Upper lobe of right lung (tissue), 1 donor: ENCODE measurements at regions not wholly inside any gene's neighbourhood (a gene's known extent, or its start where the extent isn't known, plus 50 kb on each side); places are given as distances from the start of the nearest gene placed in this dataset.
A peak's percentile ranks its signal among the peaks of the same experiment; 100 is the strongest.

Experiments used
- ATAC-seq: fragments of 200-7000 bp; cut with Tn5 transposase; one replicate; pipeline ENCODE4 v1.9.1; 2020; ENCODE audit warnings: mild to moderate bottlenecking, moderate library complexity
- DNase-seq: peaks from one replicate; pipeline ENCODE4 v3.0.0-alpha.2; 2020
- H3K27ac ChIP-seq: fragments of 200-600 bp; one replicate; pipeline ENCODE4 v1.8.0; 2022
- H3K27me3 ChIP-seq: fragments of 200-600 bp; one replicate; pipeline ENCODE4 v1.8.0; 2022; ENCODE audit warnings: mild to moderate bottlenecking
- H3K36me3 ChIP-seq: fragments of 200-600 bp; one replicate; pipeline ENCODE4 v1.8.0; 2022
- H3K4me1 ChIP-seq: fragments of 200-600 bp; one replicate; pipeline ENCODE4 v1.8.0; 2022
- H3K4me3 ChIP-seq: fragments of 200-600 bp; one replicate; pipeline ENCODE4 v1.8.0; 2022; ENCODE audit warnings: mild to moderate bottlenecking
- H3K9me3 ChIP-seq: fragments of 200-600 bp; one replicate; pipeline ENCODE4 v1.8.0; 2022
- intact Hi-C: fragments of 100-400 bp; cut with DNase I; formaldehyde crosslinking; loops from one replicate; pipeline ENCODE4 v1.11.0; 2022
- TF ChIP-seq, protein P1 (sequence below): fragments of 200-600 bp; IDR thresholded peaks from one replicate; pipeline ENCODE4 v1.8.0; 2022; ENCODE audit warnings: antibody characterized with exemption
- donor health status: DM: no; HTN: yes; CAD: no; lungs with severe emphysema.

DNA sequence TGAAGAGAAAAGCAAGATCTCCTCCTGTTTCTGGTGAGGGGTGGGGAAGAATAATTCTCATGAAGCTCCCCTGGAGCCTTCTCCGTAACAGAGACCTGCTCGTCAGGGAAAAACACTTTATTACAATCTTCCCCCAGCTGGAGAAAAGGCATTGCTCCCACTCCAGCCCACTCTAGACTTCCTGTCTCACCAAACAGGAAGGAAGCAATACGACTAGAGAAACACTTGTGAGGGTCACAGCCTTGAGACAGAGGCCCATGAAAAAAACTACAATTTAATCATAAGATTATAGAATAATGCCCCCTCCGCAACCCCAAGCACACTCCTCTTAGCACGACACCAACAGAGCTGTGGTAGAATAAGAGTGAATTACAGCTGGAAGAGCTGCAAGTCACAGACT is 197.2 kb upstream of the S1PR3 start:
- intact Hi-C loops: no loop called here
- DNase-seq (no peak), ATAC-seq (no peak)
- no peak overlapping the region for H3K27ac ChIP-seq
- no peak overlapping the region for H3K4me3 ChIP-seq
- H3K36me3 ChIP-seq: no peaks in the 10 kb centered on the region
- TF ChIP-seq, protein P1, sequence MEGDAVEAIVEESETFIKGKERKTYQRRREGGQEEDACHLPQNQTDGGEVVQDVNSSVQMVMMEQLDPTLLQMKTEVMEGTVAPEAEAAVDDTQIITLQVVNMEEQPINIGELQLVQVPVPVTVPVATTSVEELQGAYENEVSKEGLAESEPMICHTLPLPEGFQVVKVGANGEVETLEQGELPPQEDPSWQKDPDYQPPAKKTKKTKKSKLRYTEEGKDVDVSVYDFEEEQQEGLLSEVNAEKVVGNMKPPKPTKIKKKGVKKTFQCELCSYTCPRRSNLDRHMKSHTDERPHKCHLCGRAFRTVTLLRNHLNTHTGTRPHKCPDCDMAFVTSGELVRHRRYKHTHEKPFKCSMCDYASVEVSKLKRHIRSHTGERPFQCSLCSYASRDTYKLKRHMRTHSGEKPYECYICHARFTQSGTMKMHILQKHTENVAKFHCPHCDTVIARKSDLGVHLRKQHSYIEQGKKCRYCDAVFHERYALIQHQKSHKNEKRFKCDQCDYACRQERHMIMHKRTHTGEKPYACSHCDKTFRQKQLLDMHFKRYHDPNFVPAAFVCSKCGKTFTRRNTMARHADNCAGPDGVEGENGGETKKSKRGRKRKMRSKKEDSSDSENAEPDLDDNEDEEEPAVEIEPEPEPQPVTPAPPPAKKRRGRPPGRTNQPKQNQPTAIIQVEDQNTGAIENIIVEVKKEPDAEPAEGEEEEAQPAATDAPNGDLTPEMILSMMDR: no peak
- no peaks in the 10 kb centered on the region for H3K9me3 ChIP-seq
- H3K4me1 ChIP-seq: no peaks in the 10 kb centered on the region
- no peaks in the 10 kb centered on the region for H3K27me3 ChIP-seq

GRCh38 chr9:88796947-88797346 is 194.3 kb upstream of the S1PR3 start:
- H3K4me1 ChIP-seq: no peaks in the 10 kb centered on the region
- no peak for ATAC-seq
- no peaks in the 10 kb centered on the region for H3K27me3 ChIP-seq
- intact Hi-C loops: no loop called here
- no peaks in the 10 kb centered on the region for H3K9me3 ChIP-seq
- TF ChIP-seq, protein P1: no peak
- DNase-seq: no peak
- H3K36me3 ChIP-seq: no peaks in the 10 kb centered on the region
- no peak overlapping the region for H3K4me3 ChIP-seq
- H3K27ac ChIP-seq: no peak overlapping the region

DNA sequence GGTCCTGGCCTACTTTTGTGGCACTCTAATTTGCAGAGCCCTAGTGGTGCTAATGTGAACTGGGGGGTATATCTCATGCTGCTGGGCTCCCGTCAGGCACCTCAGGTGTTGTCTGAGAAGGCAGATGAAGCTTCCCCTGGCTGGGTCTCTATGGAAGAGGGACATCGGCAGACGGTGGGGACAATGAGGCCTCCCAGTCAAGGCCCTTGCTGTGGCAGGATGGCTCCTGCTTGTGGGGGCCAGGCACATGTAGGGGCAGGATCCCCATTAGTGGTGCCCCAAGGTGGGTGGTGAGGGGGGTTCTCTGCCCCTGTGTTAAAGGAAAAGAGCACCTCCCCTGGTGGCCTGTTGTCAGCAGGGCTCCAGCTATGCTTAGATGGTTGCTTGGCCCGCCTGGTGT is 192.8 kb upstream of the S1PR3 start:
- Histone ChIP-seq H3K4me3 (no peak overlapping the region), H3K9me3 (no peaks in the 10 kb centered on the region), H3K36me3 (no peaks in the 10 kb centered on the region), H3K4me1 (no peaks in the 10 kb centered on the region), H3K27ac (no peak overlapping the region), H3K27me3 (no peaks in the 10 kb centered on the region)
- ATAC-seq (peak; percentile 38), DNase-seq (no peak)
- intact Hi-C loops: no loop called here
- TF ChIP-seq, protein P1: no peak

- TF ChIP-seq, protein P1: no peak
- H3K4me3 ChIP-seq: no peak overlapping the region
- H3K27ac ChIP-seq: no peak overlapping the region
- no peaks in the 10 kb centered on the region for H3K36me3 ChIP-seq
- H3K9me3 ChIP-seq: no peaks in the 10 kb centered on the region
- ATAC-seq (no peak), DNase-seq (no peak)
- H3K27me3 ChIP-seq: no peaks in the 10 kb centered on the region
- H3K4me1 ChIP-seq: no peaks in the 10 kb centered on the region
- intact Hi-C loops: no loop called here
Observed at GRCh38 chr9:88799541-88800328, 191.5 kb upstream of the S1PR3 start.

DNA sequence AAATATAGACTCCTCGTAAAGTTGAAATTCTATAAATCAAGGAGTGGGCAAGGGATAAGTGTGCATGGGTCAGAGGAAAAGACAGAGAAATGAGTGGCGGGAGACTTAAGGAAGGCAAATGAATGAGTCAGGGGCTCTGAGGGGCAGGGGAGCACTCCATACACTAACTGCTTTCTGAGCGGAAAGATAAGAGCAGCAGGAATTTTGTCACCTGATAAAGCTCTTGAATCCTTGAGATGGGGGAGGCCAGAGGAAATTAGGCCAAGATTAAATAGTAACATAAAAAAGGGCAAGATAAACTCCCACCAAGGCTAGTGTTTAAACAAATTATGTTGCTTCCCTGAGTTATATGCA is 191.0 kb upstream of the S1PR3 start:
- ATAC-seq: no peak
- intact Hi-C loops: no loop called here
- H3K4me3 ChIP-seq: no peak overlapping the region
- no peaks in the 10 kb centered on the region for H3K9me3 ChIP-seq
- no peak overlapping the region for H3K27ac ChIP-seq
- DNase-seq: no peak
- TF ChIP-seq, protein P1: no peak
- H3K27me3 ChIP-seq: no peaks in the 10 kb centered on the region
- H3K36me3 ChIP-seq: no peaks in the 10 kb centered on the region
- no peaks in the 10 kb centered on the region for H3K4me1 ChIP-seq
